Right lobe of liver (tissue), 6 donors: ENCODE measurements at regions not wholly inside any gene's neighbourhood (a gene's known extent, or its start where the extent isn't known, plus 50 kb on each side); places are given as distances from the start of the nearest gene placed in this dataset.

Source experiments
- ATAC-seq, 4 donors: fragments of 200-7000 bp; cut with Tn5 transposase; one replicate each; pipeline ENCODE4 v1.9.1; 2020; ENCODE audit warnings: mild to moderate bottlenecking in 4 of 4, moderate library complexity in 4 of 4
- DNase-seq, 3 donors: peaks; one replicate each; pipeline ENCODE4 v3.0.0-alpha.2; 2020
- H3K27ac ChIP-seq, 3 donors: fragments of 200-600 bp; one replicate each; pipeline ENCODE4 v1.8.0; 2022
- H3K27me3 ChIP-seq, 2 donors: fragments of 200-600 bp; one replicate each; pipeline ENCODE4 v1.8.0; 2022
- H3K36me3 ChIP-seq, 4 donors: fragments of 200-600 bp; sonication (generic) in 1 of 4; one replicate each; pipeline versions ENCODE4 v1.5.1 to v1.8.0; 2017 to 2022; ENCODE audit warnings: control low read depth in 1 of 4
- H3K4me1 ChIP-seq, 4 donors: fragments of 200-600 bp; sonication (generic) in 1 of 4; one replicate each; pipeline versions ENCODE4 v1.5.1 to v1.8.0; 2017 to 2022; ENCODE audit warnings: control low read depth in 1 of 4
- H3K4me3 ChIP-seq, 3 donors: fragments of 200-600 bp; one replicate each; pipeline ENCODE4 v1.8.0; 2022
- H3K9me3 ChIP-seq, 4 donors: fragments of 200-600 bp; sonication (generic) in 1 of 4; one replicate each; pipeline versions ENCODE4 v1.5.1 to v1.8.0; 2017 to 2022; ENCODE audit warnings: control low read depth in 1 of 4
- CTCF ChIP-seq, 4 donors: fragments of 200-600 bp in 3 of 4; fragments of 450-650 bp in 1 of 4; IDR thresholded peaks; one replicate each; pipeline versions ENCODE4 v1.5.1 to v1.8.0; 2016 to 2022; ENCODE audit warnings: antibody characterized with exemption in 4 of 4, mild to moderate bottlenecking in 2 of 4
- POLR2A ChIP-seq: fragments of 450-650 bp; IDR thresholded peaks from one replicate; pipeline ENCODE4 v1.6.1; 2017; ENCODE audit warnings: antibody characterized with exemption, mild to moderate bottlenecking
- WGBS: methylation state at CpG from one replicate; pipeline ENCODE4 v1.1.6; 2018; ENCODE audit warnings: low coverage, low lambda C conversion rate; ENCODE audit not compliant: insufficient coverage; ENCODE audit errors: missing lambda C conversion rate; 5-methylcytosine and 5-hydroxymethylcytosine counted together
- intact Hi-C, 2 donors: fragments of 100-400 bp; cut with DNase I; formaldehyde crosslinking; loops; one replicate each; pipeline versions ENCODE4 v1.11.2 to v1.14.1; 2022
- donor health status: DM: no; HTN: yes; CAD: no.
- donor health status: DM: no; HTN: no; CAD: no.
- donor health status: DM: no; HTN: no; CAD: no.
- donor health status: DM: no; HTN: yes; CAD: no.
- donor health status: DM: no; HTN: yes; CAD: no.

- Histone ChIP-seq H3K27ac (no peak overlapping the region), H3K4me1 (peaks cover 0 to 24% (median 3%) of the 10 kb centered on the region in 4 donors), H3K36me3 (no peaks in the 10 kb centered on the region), H3K4me3 (no peak overlapping the region), H3K27me3 (no peaks in the 10 kb centered on the region), H3K9me3 (no peaks in the 10 kb centered on the region)
- TF ChIP-seq CTCF (IDR thresholded peaks at IDR 0.05): no peak
- no peak for TF ChIP-seq POLR2A
- WGBS: no CpG with 5 or more reads among the region's 6 CpGs
- intact Hi-C loops: no loop called here
- ATAC-seq (no peak), DNase-seq (no peak)
Observed at GRCh38 chr3:102664126-102664525, 229.3 kb downstream of the ZPLD1 start.

DNA sequence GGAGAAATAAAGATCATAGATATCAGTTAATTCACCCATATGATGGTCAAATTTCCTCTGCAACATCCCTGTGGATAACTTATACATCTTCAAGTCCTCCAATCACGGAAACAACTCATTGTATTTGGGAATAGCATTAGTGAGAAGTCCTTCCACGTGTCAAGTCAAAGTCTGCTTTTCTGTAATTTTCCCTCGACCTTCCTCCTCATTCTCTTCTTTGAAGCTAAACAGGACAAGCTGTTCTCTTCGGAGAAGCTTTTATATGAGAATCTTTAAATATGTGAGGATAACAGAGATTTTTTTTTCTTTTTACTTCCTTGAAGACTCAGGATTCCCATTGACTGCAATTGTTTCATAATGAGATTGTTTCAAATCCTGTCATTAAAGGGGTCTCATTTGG, 230.4 kb downstream of the ZPLD1 start:
- no peaks in the 10 kb centered on the region for H3K27me3 ChIP-seq
- H3K36me3 ChIP-seq: no peaks in the 10 kb centered on the region
- no peak overlapping the region for H3K27ac ChIP-seq
- H3K4me1 ChIP-seq: peaks cover 0 to 23% (median 5%) of the 10 kb centered on the region in 4 donors
- H3K4me3 ChIP-seq: no peak overlapping the region
- ATAC-seq (no peak), DNase-seq (no peak)
- TF ChIP-seq POLR2A (no peak), CTCF (IDR thresholded peaks at IDR 0.05) (no peak)
- H3K9me3 ChIP-seq: no peaks in the 10 kb centered on the region
- intact Hi-C loops: no loop called here
- WGBS: 90% methylated on average over 3 of the region's 4 CpGs

DNA sequence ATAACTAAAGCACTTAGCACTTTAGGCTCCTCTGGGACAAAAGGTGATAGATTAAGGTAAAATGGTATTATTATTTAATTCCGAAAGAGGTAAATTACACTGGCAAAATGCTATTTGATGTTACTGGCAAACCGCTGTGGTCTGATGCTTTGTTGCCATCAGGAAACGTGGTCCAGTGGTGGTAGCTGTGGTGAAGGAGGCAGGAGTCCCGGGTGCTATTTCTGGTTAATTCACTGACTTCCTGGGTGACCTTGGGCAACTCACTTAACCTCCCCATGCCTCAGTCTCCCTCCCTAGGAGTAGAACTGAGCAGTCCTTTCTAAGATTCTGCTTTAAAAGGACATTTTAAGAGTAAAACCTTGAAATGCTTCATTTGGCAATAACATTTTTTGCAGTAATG, 233.4 kb downstream of the ZPLD1 start:
- no peak for DNase-seq
- no peak for TF ChIP-seq POLR2A
- TF ChIP-seq CTCF (IDR thresholded peaks at IDR 0.05): no peak
- H3K27ac ChIP-seq: no peak overlapping the region
- H3K9me3 ChIP-seq: no peaks in the 10 kb centered on the region
- intact Hi-C loops: no loop called here
- H3K27me3 ChIP-seq: no peaks in the 10 kb centered on the region
- 89% methylated on average over 3 of the region's 4 CpGs for WGBS
- ATAC-seq: no peak
- no peaks in the 10 kb centered on the region for H3K36me3 ChIP-seq
- H3K4me1 ChIP-seq: peaks cover 0 to 27% (median 15%) of the 10 kb centered on the region in 4 donors
- H3K4me3 ChIP-seq: no peak overlapping the region

DNA sequence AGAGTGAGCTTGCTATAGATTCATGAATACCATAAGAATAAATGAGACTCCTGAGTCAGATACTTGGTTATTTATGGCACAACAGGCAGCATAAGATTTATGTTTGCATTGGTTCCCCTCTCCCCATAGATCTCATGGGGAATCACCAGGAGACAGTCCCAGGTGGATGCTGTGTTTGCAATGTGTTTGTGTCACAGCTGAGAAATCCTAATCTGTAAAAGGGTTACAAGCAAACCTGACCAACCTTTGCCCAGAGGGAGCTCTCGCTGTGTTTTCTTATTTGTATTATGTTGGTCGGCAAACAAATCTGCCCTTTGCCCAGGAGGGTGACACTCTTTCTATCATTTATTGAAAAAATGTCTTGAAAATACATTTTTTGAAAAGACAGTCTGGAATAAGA, 236.2 kb downstream of the ZPLD1 start:
- Histone ChIP-seq H3K36me3 (no peaks in the 10 kb centered on the region), H3K4me1 (peaks cover 0 to 31% (median 16%) of the 10 kb centered on the region in 4 donors), H3K4me3 (no peak overlapping the region), H3K9me3 (no peaks in the 10 kb centered on the region), H3K27me3 (no peaks in the 10 kb centered on the region), H3K27ac (peak overlapping the region in 2 of 3 donors; percentile 85 to 87)
- DNase-seq (peak; percentile 35 to 76 (median 47)), ATAC-seq (peak; percentile 81 to 90 (median 86))
- WGBS: 6% methylated on average over 2 of the region's 2 CpGs
- intact Hi-C loops: no loop called here
- peak in 1 of 4 donors; percentile 14 for TF ChIP-seq CTCF (IDR thresholded peaks at IDR 0.05)
- TF ChIP-seq POLR2A: no peak

- Histone ChIP-seq H3K36me3 (no peaks in the 10 kb centered on the region), H3K4me3 (peak overlapping the region in 1 of 3 donors; percentile 49), H3K9me3 (no peaks in the 10 kb centered on the region), H3K27ac (peak overlapping the region; percentile 24 to 87 (median 85)), H3K27me3 (no peaks in the 10 kb centered on the region), H3K4me1 (peaks cover 0 to 31% (median 16%) of the 10 kb centered on the region in 4 donors)
- no peak for DNase-seq
- 19% methylated on average over 1 of the region's 1 CpG for WGBS
- intact Hi-C loops: no loop called here
- ATAC-seq: no peak
- TF ChIP-seq CTCF (IDR thresholded peaks at IDR 0.05): no peak
Observed at GRCh38 chr3:102672305-102672704, 237.5 kb downstream of the ZPLD1 start.
